Right lobe of liver (tissue), 4 donors: ENCODE measurements at regions not wholly inside any gene's neighbourhood (a gene's known extent, or its start where the extent isn't known, plus 50 kb on each side); places are given as distances from the start of the nearest gene placed in this dataset.

Experiments
- CTCF ChIP-seq, 4 donors: fragments of 200-600 bp in 3 of 4; fragments of 450-650 bp in 1 of 4; IDR thresholded peaks; one replicate each; pipeline versions ENCODE4 v1.5.1 to v1.8.0; 2016 to 2022; ENCODE audit warnings: antibody characterized with exemption in 4 of 4, mild to moderate bottlenecking in 2 of 4
- POLR2A ChIP-seq: fragments of 450-650 bp; IDR thresholded peaks from one replicate; pipeline ENCODE4 v1.6.1; 2017; ENCODE audit warnings: antibody characterized with exemption, mild to moderate bottlenecking
- donor health status: DM: no; HTN: no; CAD: no.
- donor health status: DM: no; HTN: no; CAD: no.
- donor health status: DM: no; HTN: yes; CAD: no.

DNA sequence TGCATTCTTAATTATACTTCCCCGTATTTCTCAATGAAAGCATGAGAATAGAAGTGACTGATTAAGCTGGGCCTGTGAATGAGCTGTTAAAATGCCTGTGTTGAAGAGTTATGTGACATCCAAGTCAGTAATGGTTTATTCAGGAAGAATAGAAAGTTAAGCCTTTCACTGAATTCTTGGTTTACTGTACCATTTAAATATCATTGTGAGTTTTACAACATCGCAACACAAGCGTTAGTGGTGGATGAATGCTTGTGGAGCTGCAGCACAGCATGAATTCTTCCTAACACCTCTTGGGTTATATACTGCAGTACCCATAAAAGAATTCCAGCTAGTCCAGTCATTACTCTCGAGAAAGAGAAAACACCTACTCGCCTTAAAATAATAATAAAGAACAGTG, 257.8 kb downstream of the JRKL start:
- TF ChIP-seq CTCF (IDR thresholded peaks at IDR 0.05) (no peak), POLR2A (no peak)
